GM03348 (cell line): ENCODE measurements at regions not wholly inside any gene's neighbourhood (a gene's known extent, or its start where the extent isn't known, plus 50 kb on each side); places are given as distances from the start of the nearest gene placed in this dataset.
A peak's percentile ranks its signal among the peaks of the same experiment; 100 is the strongest.

Source experiments
- DNase-seq: peaks from one replicate; pipeline ENCODE4 v3.0.0; 2012; ENCODE audit warnings: low spot score

- DNase-seq: no peak
Measured at GRCh38 chr18:68466672-68467071, 248.2 kb downstream of the TMX3 start.

- no peak for DNase-seq
Measured at GRCh38 chr18:68462766-68463165, 252.1 kb downstream of the TMX3 start.

GRCh38 chr18:68462148-68462547 lies 252.8 kb downstream of the TMX3 start:
- no peak for DNase-seq

- DNase-seq: no peak
Measured at GRCh38 chr18:68461481-68462018, 253.4 kb downstream of the TMX3 start.

GRCh38 chr18:68459968-68460367 lies 254.9 kb downstream of the TMX3 start:
- DNase-seq: no peak

- DNase-seq: no peak
Measured at GRCh38 chr18:68456985-68457384, 257.9 kb downstream of the TMX3 start.

- DNase-seq: no peak
Measured at GRCh38 chr18:68455229-68455603, 259.7 kb downstream of the TMX3 start.

- peak; percentile 63 for DNase-seq
Measured at GRCh38 chr18:68454511-68455228, 260.2 kb downstream of the TMX3 start.

- peak; percentile 70 for DNase-seq
Measured at GRCh38 chr18:68449292-68449691, 265.6 kb downstream of the TMX3 start.

GRCh38 chr18:68448736-68449135 lies 266.2 kb downstream of the TMX3 start:
- peak; percentile 20 for DNase-seq

GRCh38 chr18:68447286-68447685 lies 267.6 kb downstream of the TMX3 start:
- no peak for DNase-seq

- no peak for DNase-seq
Measured at GRCh38 chr18:68445668-68446426, 269.1 kb downstream of the TMX3 start.

GRCh38 chr18:68445136-68445535 lies 269.8 kb downstream of the TMX3 start:
- no peak for DNase-seq

- no peak for DNase-seq
Measured at GRCh38 chr18:68441241-68441640, 273.7 kb downstream of the TMX3 start.

- DNase-seq: no peak
Measured at GRCh38 chr18:68440433-68440832, 274.5 kb downstream of the TMX3 start.

GRCh38 chr18:68439642-68440041 lies 275.3 kb downstream of the TMX3 start:
- DNase-seq: no peak

GRCh38 chr18:68438983-68439382 lies 275.9 kb downstream of the TMX3 start:
- DNase-seq: peak; percentile 74

- no peak for DNase-seq
Measured at GRCh38 chr18:68438536-68438935, 276.4 kb downstream of the TMX3 start.

GRCh38 chr18:68436485-68436884 lies 278.4 kb downstream of the TMX3 start:
- no peak for DNase-seq

- no peak for DNase-seq
Measured at GRCh38 chr18:68435581-68435980, 279.3 kb downstream of the TMX3 start.

- DNase-seq: no peak
Measured at GRCh38 chr18:68431922-68432198, 283.0 kb downstream of the TMX3 start.

- peak; percentile 29 for DNase-seq
Measured at GRCh38 chr18:68431111-68431921, 283.6 kb downstream of the TMX3 start.

- DNase-seq: no peak
Measured at GRCh38 chr18:68429841-68430240, 285.1 kb downstream of the TMX3 start.
